Suprapubic skin (tissue), 4 donors: ENCODE measurements at regions not wholly inside any gene's neighbourhood (a gene's known extent, or its start where the extent isn't known, plus 50 kb on each side); places are given as distances from the start of the nearest gene placed in this dataset.

ENCODE experiments used
- DNase-seq, 2 donors: peaks; one replicate each; pipeline ENCODE4 v3.0.0-alpha.2; 2019; ENCODE audit warnings: low spot score in 2 of 2
- H3K27ac ChIP-seq: fragments of 200-600 bp; sonication (generic); one replicate; pipeline ENCODE4 v1.5.1; 2019
- H3K27me3 ChIP-seq: fragments of 200-600 bp; sonication (generic); one replicate; pipeline ENCODE4 v1.5.1; 2019
- H3K36me3 ChIP-seq: fragments of 200-600 bp; sonication (generic); one replicate; pipeline ENCODE4 v1.5.1; 2019
- H3K4me1 ChIP-seq: fragments of 200-600 bp; sonication (generic); one replicate; pipeline ENCODE4 v1.5.1; 2019
- H3K4me3 ChIP-seq: fragments of 200-600 bp; sonication (generic); one replicate; pipeline ENCODE4 v1.5.1; 2019; ENCODE audit warnings: mild to moderate bottlenecking
- H3K9me3 ChIP-seq: fragments of 200-600 bp; sonication (generic); one replicate; pipeline ENCODE4 v1.5.1; 2019
- CTCF ChIP-seq, 2 donors: fragments of 200-600 bp in 1 of 2; fragments of 450-650 bp in 1 of 2; sonication (generic) in 1 of 2; IDR thresholded peaks; one replicate each; pipeline ENCODE4 v1.5.1; 2016 to 2019; ENCODE audit warnings: antibody characterized with exemption in 2 of 2, mild to moderate bottlenecking in 1 of 2, moderate library complexity in 1 of 2
- EP300 ChIP-seq: sonication (generic); formaldehyde crosslinking; IDR thresholded peaks from one replicate; pipeline ENCODE4 v1.6.1; 2017; ENCODE audit warnings: antibody characterized with exemption
- POLR2A ChIP-seq, 2 donors: fragments of 450-650 bp; IDR thresholded peaks; one replicate each; pipeline ENCODE4 v1.6.1; 2017; ENCODE audit warnings: antibody characterized with exemption in 2 of 2, mild to moderate bottlenecking in 2 of 2, moderate library complexity in 2 of 2
- POLR2AphosphoS5 ChIP-seq, 3 donors: sonication (generic); formaldehyde crosslinking; IDR thresholded peaks; one replicate each; pipeline ENCODE4 v1.6.1; 2017; ENCODE audit warnings: antibody characterized with exemption in 3 of 3
- WGBS: methylation state at CpG from one replicate; pipeline ENCODE4 v1.1.5; 2018; 5-methylcytosine and 5-hydroxymethylcytosine counted together

DNA sequence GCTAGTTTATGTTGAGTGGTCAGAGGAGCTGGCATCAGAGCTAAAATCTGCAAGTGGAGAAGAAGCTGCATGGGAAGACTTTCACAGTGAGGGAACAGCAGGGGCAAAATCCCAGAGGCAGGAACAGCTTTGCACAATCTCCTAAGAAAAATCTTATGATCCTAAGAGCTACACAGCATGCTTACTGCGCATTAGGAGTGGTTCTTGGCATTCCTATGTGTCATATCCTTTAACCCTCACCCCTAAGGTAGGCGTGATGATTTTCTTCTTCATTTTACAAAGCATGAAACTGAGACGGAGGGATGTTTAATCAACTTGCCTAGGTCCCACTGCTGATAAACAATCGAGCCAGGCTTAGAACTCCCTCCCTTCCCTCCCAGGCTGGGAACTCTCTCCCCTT lies 313.6 kb upstream of the SULF2 start:
- H3K4me1 ChIP-seq = peaks cover 8% of the 10 kb centered on the region
- no peak for TF ChIP-seq POLR2A (IDR thresholded peaks at IDR 0.05)
- TF ChIP-seq CTCF (IDR thresholded peaks at IDR 0.05) = no peak
- TF ChIP-seq EP300 = no peak
- no peak for TF ChIP-seq POLR2AphosphoS5 (IDR thresholded peaks at IDR 0.05)

DNA sequence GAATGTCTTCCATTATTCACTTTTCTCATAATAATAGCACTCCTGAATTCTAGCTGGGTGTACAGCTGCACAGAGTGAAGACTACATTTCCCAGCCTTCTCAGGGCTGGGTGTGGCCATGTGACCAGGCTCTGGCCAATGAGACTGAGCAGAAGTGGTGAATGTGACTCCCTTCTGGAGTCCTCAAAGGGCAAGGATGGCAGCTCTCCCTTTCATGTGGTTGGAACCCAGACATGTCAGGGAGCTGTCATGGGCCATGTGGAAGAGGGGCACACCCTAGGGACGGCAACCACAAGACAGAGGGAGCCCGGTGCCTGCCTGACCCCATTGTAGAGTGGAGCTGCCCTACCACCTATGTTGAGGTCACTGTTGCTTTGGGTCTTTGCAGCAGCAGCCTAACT lies 312.8 kb upstream of the SULF2 start:
- no peak for DNase-seq
- no peaks in the 10 kb centered on the region for H3K36me3 ChIP-seq
- 100% methylated on average over 2 of the region's 2 CpGs for WGBS
- no peaks in the 10 kb centered on the region for H3K9me3 ChIP-seq
- H3K27ac ChIP-seq = no peak overlapping the region
- H3K27me3 ChIP-seq = peaks cover 7% of the 10 kb centered on the region
- TF ChIP-seq POLR2AphosphoS5 (IDR thresholded peaks at IDR 0.05) = no peak
- no peak for TF ChIP-seq POLR2A (IDR thresholded peaks at IDR 0.05)
- TF ChIP-seq CTCF (IDR thresholded peaks at IDR 0.05) = no peak
- no peak for TF ChIP-seq EP300
- H3K4me3 ChIP-seq = no peak overlapping the region
- peaks cover 3% of the 10 kb centered on the region for H3K4me1 ChIP-seq

More for the DNA sequence above, 313.6 kb upstream of the SULF2 start:
- no peak for DNase-seq
- H3K27ac ChIP-seq = no peak overlapping the region
- 61% methylated on average over 4 of the region's 4 CpGs for WGBS
- no peak overlapping the region for H3K4me3 ChIP-seq
- H3K9me3 ChIP-seq = no peaks in the 10 kb centered on the region
- peaks cover 7% of the 10 kb centered on the region for H3K27me3 ChIP-seq
- H3K36me3 ChIP-seq = no peaks in the 10 kb centered on the region

GRCh38 chr20:48096957-48097890 lies 311.9 kb upstream of the SULF2 start:
- no peak overlapping the region for H3K27ac ChIP-seq
- H3K27me3 ChIP-seq = peaks cover 8% of the 10 kb centered on the region
- H3K9me3 ChIP-seq = no peaks in the 10 kb centered on the region
- WGBS = 98% methylated on average over 8 of the region's 10 CpGs
- TF ChIP-seq POLR2A (IDR thresholded peaks at IDR 0.05) (no peak), POLR2AphosphoS5 (IDR thresholded peaks at IDR 0.05) (no peak), CTCF (IDR thresholded peaks at IDR 0.05) (no peak), EP300 (no peak)
- no peaks in the 10 kb centered on the region for H3K36me3 ChIP-seq
- no peak for DNase-seq
- no peaks in the 10 kb centered on the region for H3K4me1 ChIP-seq
- H3K4me3 ChIP-seq = no peak overlapping the region

- peaks cover 10% of the 10 kb centered on the region for H3K27me3 ChIP-seq
- no peak overlapping the region for H3K27ac ChIP-seq
- no peaks in the 10 kb centered on the region for H3K36me3 ChIP-seq
- H3K9me3 ChIP-seq = no peaks in the 10 kb centered on the region
- no peak overlapping the region for H3K4me3 ChIP-seq
- TF ChIP-seq CTCF (IDR thresholded peaks at IDR 0.05) = no peak
- TF ChIP-seq EP300 = no peak
- no peaks in the 10 kb centered on the region for H3K4me1 ChIP-seq
- DNase-seq = no peak
- 95% methylated on average over 12 of the region's 12 CpGs for WGBS
Observed at GRCh38 chr20:48096212-48096875, 311.1 kb upstream of the SULF2 start.

DNA sequence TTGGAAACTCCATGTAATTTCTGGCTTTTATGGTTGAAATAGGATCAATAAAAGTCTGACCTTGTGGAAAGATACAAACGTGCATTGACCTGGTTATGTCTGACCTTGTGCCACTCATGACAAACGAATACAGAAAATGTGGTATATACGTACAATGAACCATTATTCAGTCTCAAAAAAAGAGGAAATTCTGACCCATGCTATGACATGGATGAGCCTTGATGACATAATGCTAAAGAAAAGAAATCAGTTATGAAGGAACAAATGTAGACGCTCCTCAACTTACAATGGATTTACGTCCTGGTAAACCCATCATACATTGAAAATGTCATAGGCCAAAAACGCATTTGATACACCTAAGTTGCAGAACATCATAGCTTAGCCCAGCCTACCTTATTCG lies 309.7 kb upstream of the SULF2 start:
- 89% methylated on average over 7 of the region's 7 CpGs for WGBS
- Histone ChIP-seq H3K27me3 (peaks cover 16% of the 10 kb centered on the region), H3K4me1 (no peaks in the 10 kb centered on the region), H3K4me3 (no peak overlapping the region), H3K9me3 (no peaks in the 10 kb centered on the region), H3K36me3 (no peaks in the 10 kb centered on the region), H3K27ac (no peak overlapping the region)
- no peak for DNase-seq
- TF ChIP-seq POLR2AphosphoS5 (IDR thresholded peaks at IDR 0.05) (no peak), EP300 (no peak), CTCF (IDR thresholded peaks at IDR 0.05) (no peak)
